DND-41 (cell line): ENCODE measurements at regions not wholly inside any gene's neighbourhood (a gene's known extent, or its start where the extent isn't known, plus 50 kb on each side); places are given as distances from the start of the nearest gene placed in this dataset.

Experiments used
- ATAC-seq: fragments of 200-7000 bp; cut with Tn5 transposase; 3 replicates; pipeline ENCODE4 v1.9.1; 2021; ENCODE audit warnings: low read depth; ENCODE audit not compliant: insufficient read depth
- DNase-seq: peaks from one replicate; pipeline ENCODE4 v3.0.0-alpha.2; 2020
- H2AFZ ChIP-seq: 2 replicates; pipeline ENCODE4 v1.6.0; 2012; ENCODE audit warnings: low read depth, low read length
- H3K27ac ChIP-seq: 2 replicates; pipeline ENCODE4 v1.5.1; 2012; ENCODE audit warnings: low read length, inconsistent platforms
- H3K27me3 ChIP-seq: fragments of 200-600 bp; sonication (generic); 2 replicates; pipeline ENCODE4 v1.6.0; 2012; ENCODE audit warnings: low read length, mild to moderate bottlenecking, inconsistent platforms; ENCODE audit not compliant: insufficient read depth, poor library complexity
- H3K36me3 ChIP-seq: 2 replicates; pipeline ENCODE4 v1.5.1; 2012; ENCODE audit warnings: low read length, inconsistent platforms; ENCODE audit not compliant: insufficient read depth
- H3K4me1 ChIP-seq: 2 replicates; pipeline ENCODE4 v1.5.1; 2012; ENCODE audit warnings: mild to moderate bottlenecking, low read length; ENCODE audit not compliant: insufficient read depth
- H3K4me2 ChIP-seq: 2 replicates; pipeline ENCODE4 v1.6.0; 2012; ENCODE audit warnings: mild to moderate bottlenecking, moderate library complexity, low read length, inconsistent platforms; ENCODE audit not compliant: insufficient read depth
- H3K4me3 ChIP-seq, 2 experiments: fragments of 200-600 bp in 1 of 2; shearing (Covaris generic) in 1 of 2; 2 replicates each; pipeline ENCODE4 v1.5.1; 2012 to 2016; ENCODE audit warnings: inconsistent platforms in 2 of 2, low read length in 2 of 2, mild to moderate bottlenecking in 2 of 2, low read depth in 1 of 2, moderate library complexity in 1 of 2
- H3K79me2 ChIP-seq: 2 replicates; pipeline ENCODE4 v1.6.0; 2012; ENCODE audit warnings: low read length, inconsistent platforms; ENCODE audit not compliant: insufficient read depth
- H3K9ac ChIP-seq: 2 replicates; pipeline ENCODE4 v1.6.0; 2012; ENCODE audit warnings: low read depth, mild to moderate bottlenecking, inconsistent platforms, low read length, moderate library complexity
- H3K9me3 ChIP-seq: 2 replicates; pipeline ENCODE4 v1.5.1; 2012; ENCODE audit warnings: low read length, moderate library complexity, mild to moderate bottlenecking, inconsistent platforms; ENCODE audit not compliant: insufficient read depth, severe bottlenecking
- H4K20me1 ChIP-seq: 2 replicates; pipeline ENCODE4 v1.6.0; 2012; ENCODE audit warnings: low read length; ENCODE audit not compliant: insufficient read depth
- CTCF ChIP-seq: IDR thresholded peaks from 2 replicates; pipeline ENCODE4 v1.5.1; 2012; ENCODE audit warnings: borderline replicate concordance, low read length, moderate library complexity, mild to moderate bottlenecking; ENCODE audit not compliant: poor library complexity, severe bottlenecking; ENCODE audit errors: extremely low read depth
- EZH2 ChIP-seq: IDR thresholded peaks from 3 replicates; pipeline ENCODE4 v1.6.1; 2012; ENCODE audit warnings: borderline replicate concordance, low read depth, mild to moderate bottlenecking, moderate library complexity, low read length, inconsistent platforms; ENCODE audit not compliant: severe bottlenecking

- Histone ChIP-seq H3K36me3 (no peaks in the 10 kb centered on the region), H3K9me3 (peaks cover 14% of the 10 kb centered on the region), H3K4me2 (no peak overlapping the region), H3K27me3 (no peaks in the 10 kb centered on the region), H4K20me1 (no peaks in the 10 kb centered on the region), H3K9ac (no peak overlapping the region), H2AFZ (no peak overlapping the region), H3K4me3 (no peak overlapping the region), H3K79me2 (no peaks in the 10 kb centered on the region), H3K27ac (no peak overlapping the region), H3K4me1 (no peaks in the 10 kb centered on the region)
- ATAC-seq (no peak), DNase-seq (no peak)
- TF ChIP-seq EZH2 (no peak), CTCF (no peak)
Measured at GRCh38 chr12:67816269-67816668, 167.7 kb downstream of the DYRK2 start.

- DNase-seq = no peak
Measured at GRCh38 chr12:67818459-67818903, 169.9 kb downstream of the DYRK2 start.

GRCh38 chr12:67819902-67820301 is 169.3 kb upstream of the IFNG-AS1 start:
- Histone ChIP-seq H3K36me3 (no peaks in the 10 kb centered on the region), H3K79me2 (no peaks in the 10 kb centered on the region), H3K27me3 (no peaks in the 10 kb centered on the region), H4K20me1 (no peaks in the 10 kb centered on the region), H3K4me1 (no peaks in the 10 kb centered on the region), H3K27ac (no peak overlapping the region), H3K4me2 (no peak overlapping the region), H2AFZ (no peak overlapping the region), H3K4me3 (no peak overlapping the region), H3K9ac (no peak overlapping the region), H3K9me3 (peaks cover 14% of the 10 kb centered on the region)
- ATAC-seq (no peak), DNase-seq (no peak)
- no peak for TF ChIP-seq CTCF
- no peak for TF ChIP-seq EZH2

More at GRCh38 chr12:67818459-67818903, 169.9 kb downstream of the DYRK2 start:
- Histone ChIP-seq H4K20me1 (no peaks in the 10 kb centered on the region), H3K79me2 (no peaks in the 10 kb centered on the region), H3K9ac (no peak overlapping the region), H2AFZ (no peak overlapping the region), H3K36me3 (no peaks in the 10 kb centered on the region), H3K4me3 (no peak overlapping the region), H3K9me3 (peaks cover 14% of the 10 kb centered on the region), H3K4me1 (no peaks in the 10 kb centered on the region), H3K27ac (no peak overlapping the region), H3K27me3 (no peaks in the 10 kb centered on the region), H3K4me2 (no peak overlapping the region)
- TF ChIP-seq CTCF (no peak), EZH2 (no peak)
- no peak for ATAC-seq

GRCh38 chr12:67820694-67821093 is 168.6 kb upstream of the IFNG-AS1 start:
- no peak overlapping the region for H3K4me3 ChIP-seq
- H3K27me3 ChIP-seq = no peaks in the 10 kb centered on the region
- H3K4me2 ChIP-seq = no peak overlapping the region
- H3K9ac ChIP-seq = no peak overlapping the region
- H3K79me2 ChIP-seq = no peaks in the 10 kb centered on the region
- no peaks in the 10 kb centered on the region for H4K20me1 ChIP-seq
- DNase-seq (no peak), ATAC-seq (no peak)
- no peak overlapping the region for H3K27ac ChIP-seq
- H3K9me3 ChIP-seq = peaks cover 8% of the 10 kb centered on the region
- H2AFZ ChIP-seq = no peak overlapping the region
- H3K36me3 ChIP-seq = no peaks in the 10 kb centered on the region
- no peaks in the 10 kb centered on the region for H3K4me1 ChIP-seq
- no peak for TF ChIP-seq CTCF
- no peak for TF ChIP-seq EZH2
